ENCODE measurements at regions not wholly inside any gene's neighbourhood (a gene's known extent, or its start where the extent isn't known, plus 50 kb on each side); places are given as distances from the start of the nearest gene placed in this dataset.

DNA sequence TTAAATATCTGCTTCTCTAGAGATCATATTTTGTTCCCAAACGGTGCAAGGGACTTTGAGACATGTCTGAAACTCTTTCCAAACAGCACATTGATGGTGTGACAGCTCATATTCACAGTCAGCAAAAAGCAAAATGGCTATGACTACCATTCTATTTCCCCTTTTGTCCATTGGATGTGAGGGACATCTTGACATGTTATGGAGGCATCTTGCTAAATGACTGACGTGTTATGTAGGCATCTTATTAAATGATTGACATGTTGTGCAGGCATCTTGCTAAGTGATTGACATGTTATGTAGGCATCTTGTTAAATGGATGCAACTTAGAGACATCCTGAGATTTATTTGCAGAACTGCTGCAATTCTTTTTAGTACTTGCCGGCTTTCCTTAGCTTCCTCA is 255.8 kb downstream of the DLL1 start:
- Histone ChIP-seq H3K79me1 (ENCODE audit: low read length) (no peaks in the 10 kb centered on the region), H3K36me3 (ENCODE audit: control insufficient read depth in 1 of 2, insufficient read depth in 2 of 2, low read length in 2 of 2) (no peaks in the 10 kb centered on the region), H2BK120ac (ENCODE audit: insufficient read depth, low read length, poor library complexity) (no peak overlapping the region), H2AK5ac (ENCODE audit: low read length) (no peak overlapping the region), H3K9me3 (ENCODE audit: insufficient read depth, low read depth, low read length) (peaks cover 18% of the 10 kb centered on the region), H3K27ac (ENCODE audit: low read depth, low read length) (no peak overlapping the region), H3K4me3 (ENCODE audit: low read depth, low read length) (no peak overlapping the region), H3K9ac (ENCODE audit: low read length) (no peak overlapping the region), H2BK5ac (ENCODE audit: low read depth, low read length, poor library complexity) (no peak overlapping the region), H3K4ac (ENCODE audit: low read depth, low read length) (no peak overlapping the region), H3K27me3 (ENCODE audit: insufficient read depth, low read length) (no peaks in the 10 kb centered on the region), H4K12ac (ENCODE audit: low read depth, low read length) (no peak overlapping the region), H2AFZ (ENCODE audit: insufficient read depth, low read length, poor library complexity) (no peak overlapping the region), H3K4me1 (ENCODE audit: control insufficient read depth in 1 of 2, insufficient read depth in 2 of 2, low read length in 2 of 2) (peaks cover 14 to 22% of the 10 kb centered on the region in 2 experiments), H4K91ac (ENCODE audit: low read depth, low read length) (no peak overlapping the region), H3K18ac (ENCODE audit: low read length) (no peak overlapping the region), H4K8ac (ENCODE audit: low read depth, low read length) (no peak overlapping the region), H3K23ac (ENCODE audit: low read length) (no peak overlapping the region), H3K4me2 (ENCODE audit: low read length) (no peak overlapping the region), H3K14ac (ENCODE audit: low read length) (no peak overlapping the region), H3K79me2 (ENCODE audit: control insufficient read depth, insufficient read depth, low read length, poor library complexity) (no peaks in the 10 kb centered on the region), H2BK12ac (ENCODE audit: low read length) (no peak overlapping the region)
- no peak for DNase-seq
- no CpG with 5 or more reads among the region's 3 CpGs for WGBS (ENCODE audit: extremely low coverage, insufficient coverage, insufficient read length)

DNA sequence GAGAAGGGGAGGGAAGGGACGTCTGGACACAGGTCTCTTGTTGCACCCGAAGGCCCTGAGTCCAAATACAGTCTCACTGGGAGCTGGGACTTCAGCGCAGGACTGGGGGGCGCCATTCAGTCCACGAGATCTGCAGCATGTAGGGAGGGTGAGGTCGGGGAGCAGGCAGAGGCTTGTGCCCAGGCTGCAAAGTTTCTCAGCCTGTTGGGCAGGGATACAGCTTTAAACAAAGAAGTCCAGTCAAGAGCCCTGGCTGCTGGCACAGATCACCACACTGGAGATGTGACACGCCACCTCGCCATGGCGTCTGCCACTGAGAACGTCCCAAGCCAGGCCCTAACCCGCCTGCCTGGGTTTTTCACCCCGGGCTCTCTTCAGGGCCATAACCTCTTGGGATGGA is 256.6 kb downstream of the DLL1 start:
- no peak overlapping the region for H3K27ac ChIP-seq (ENCODE audit: low read depth, low read length)
- H4K12ac ChIP-seq (ENCODE audit: low read depth, low read length): no peak overlapping the region
- H2BK120ac ChIP-seq (ENCODE audit: insufficient read depth, low read length, poor library complexity): no peak overlapping the region
- no peaks in the 10 kb centered on the region for H3K27me3 ChIP-seq (ENCODE audit: insufficient read depth, low read length)
- no peaks in the 10 kb centered on the region for H3K79me1 ChIP-seq (ENCODE audit: low read length)
- DNase-seq: no peak
- no peak overlapping the region for H3K4me3 ChIP-seq (ENCODE audit: low read depth, low read length)
- no peak overlapping the region for H4K8ac ChIP-seq (ENCODE audit: low read depth, low read length)
- no peak overlapping the region for H2AK5ac ChIP-seq (ENCODE audit: low read length)
- peaks cover 14 to 22% of the 10 kb centered on the region in 2 experiments for H3K4me1 ChIP-seq (ENCODE audit: control insufficient read depth in 1 of 2, insufficient read depth in 2 of 2, low read length in 2 of 2)
- H3K9me3 ChIP-seq (ENCODE audit: insufficient read depth, low read depth, low read length): peaks cover 18% of the 10 kb centered on the region
- no peak overlapping the region for H3K4ac ChIP-seq (ENCODE audit: low read depth, low read length)
- H3K4me2 ChIP-seq (ENCODE audit: low read length): no peak overlapping the region
- H3K36me3 ChIP-seq (ENCODE audit: control insufficient read depth in 1 of 2, insufficient read depth in 2 of 2, low read length in 2 of 2): no peaks in the 10 kb centered on the region
- H4K91ac ChIP-seq (ENCODE audit: low read depth, low read length): no peak overlapping the region
- no peak overlapping the region for H2BK12ac ChIP-seq (ENCODE audit: low read length)
- no peak overlapping the region for H3K23ac ChIP-seq (ENCODE audit: low read length)
- H2BK5ac ChIP-seq (ENCODE audit: low read depth, low read length, poor library complexity): no peak overlapping the region
- no peaks in the 10 kb centered on the region for H3K79me2 ChIP-seq (ENCODE audit: control insufficient read depth, insufficient read depth, low read length, poor library complexity)
- no CpG with 5 or more reads among the region's 12 CpGs for WGBS (ENCODE audit: extremely low coverage, insufficient coverage, insufficient read length)
- no peak overlapping the region for H3K14ac ChIP-seq (ENCODE audit: low read length)
- no peak overlapping the region for H3K9ac ChIP-seq (ENCODE audit: low read length)
- no peak overlapping the region for H2AFZ ChIP-seq (ENCODE audit: insufficient read depth, low read length, poor library complexity)
- no peak overlapping the region for H3K18ac ChIP-seq (ENCODE audit: low read length)

DNA sequence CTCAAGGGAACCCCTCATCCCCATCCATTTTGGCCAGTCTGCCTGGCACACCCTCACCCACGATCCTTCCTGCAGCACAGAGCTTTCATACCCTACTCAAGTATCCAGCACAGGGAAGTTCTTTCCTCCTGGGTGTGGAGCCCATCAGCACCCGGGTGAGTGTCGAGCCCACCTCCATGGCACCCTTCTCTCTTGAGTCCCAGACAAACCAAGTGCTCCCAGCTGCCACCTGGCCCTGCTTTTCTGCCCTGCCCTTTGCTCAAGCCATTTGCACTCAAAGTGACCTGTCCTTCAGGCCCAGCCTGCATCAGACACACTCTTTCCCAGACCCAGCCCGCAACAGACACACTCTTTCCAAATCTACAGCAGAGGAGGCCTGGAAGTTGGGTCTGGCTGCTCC is 257.2 kb downstream of the DLL1 start:
- Histone ChIP-seq H3K4me2 (ENCODE audit: low read length) (no peak overlapping the region), H3K9ac (ENCODE audit: low read length) (no peak overlapping the region), H3K4me1 (ENCODE audit: control insufficient read depth in 1 of 2, insufficient read depth in 2 of 2, low read length in 2 of 2) (peaks cover 14 to 19% of the 10 kb centered on the region in 2 experiments), H3K4ac (ENCODE audit: low read depth, low read length) (no peak overlapping the region), H2AFZ (ENCODE audit: insufficient read depth, low read length, poor library complexity) (no peak overlapping the region), H4K8ac (ENCODE audit: low read depth, low read length) (no peak overlapping the region), H2BK12ac (ENCODE audit: low read length) (no peak overlapping the region), H3K23ac (ENCODE audit: low read length) (no peak overlapping the region), H2BK5ac (ENCODE audit: low read depth, low read length, poor library complexity) (no peak overlapping the region), H3K9me3 (ENCODE audit: insufficient read depth, low read depth, low read length) (peaks cover 16% of the 10 kb centered on the region), H3K4me3 (ENCODE audit: low read depth, low read length) (no peak overlapping the region), H3K79me2 (ENCODE audit: control insufficient read depth, insufficient read depth, low read length, poor library complexity) (no peaks in the 10 kb centered on the region), H2BK120ac (ENCODE audit: insufficient read depth, low read length, poor library complexity) (no peak overlapping the region), H4K91ac (ENCODE audit: low read depth, low read length) (no peak overlapping the region), H3K27ac (ENCODE audit: low read depth, low read length) (no peak overlapping the region), H3K27me3 (ENCODE audit: insufficient read depth, low read length) (no peaks in the 10 kb centered on the region), H3K36me3 (ENCODE audit: control insufficient read depth in 1 of 2, insufficient read depth in 2 of 2, low read length in 2 of 2) (no peaks in the 10 kb centered on the region), H2AK5ac (ENCODE audit: low read length) (no peak overlapping the region), H3K14ac (ENCODE audit: low read length) (no peak overlapping the region), H3K18ac (ENCODE audit: low read length) (no peak overlapping the region), H4K12ac (ENCODE audit: low read depth, low read length) (no peak overlapping the region), H3K79me1 (ENCODE audit: low read length) (no peaks in the 10 kb centered on the region)
- DNase-seq: no peak
- WGBS (ENCODE audit: extremely low coverage, insufficient coverage, insufficient read length): no CpG with 5 or more reads among the region's 4 CpGs

DNA sequence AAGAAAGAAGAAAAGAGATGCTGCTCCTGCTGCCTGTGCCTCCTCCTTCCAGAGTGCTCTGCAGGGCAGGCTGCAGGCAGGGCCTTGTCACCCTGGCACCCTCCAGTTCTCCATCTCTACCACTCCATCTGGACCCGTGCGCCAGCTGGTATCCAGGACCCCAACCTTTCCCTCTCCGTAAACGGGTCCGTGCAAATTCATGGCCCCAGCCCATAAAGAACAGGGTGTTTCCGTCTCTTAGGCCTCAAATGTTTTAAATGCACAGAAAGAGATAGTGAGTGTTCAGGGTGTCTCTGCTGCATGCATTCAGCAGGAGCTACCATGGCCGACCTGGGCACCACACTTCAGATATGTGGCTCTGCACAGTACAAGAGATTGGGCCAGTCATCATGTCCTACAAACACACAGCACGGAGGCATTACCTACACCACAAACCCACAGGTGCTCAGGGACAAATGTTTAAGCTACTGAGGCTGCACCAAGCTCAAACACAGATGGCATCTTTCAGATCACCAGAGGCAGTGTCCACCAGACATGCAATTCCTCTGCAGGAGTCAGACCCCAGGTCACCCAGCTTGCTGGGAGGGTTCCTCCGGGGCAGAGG is 258.1 kb downstream of the DLL1 start:
- H3K18ac ChIP-seq (ENCODE audit: low read length): no peak overlapping the region
- no peak overlapping the region for H2BK120ac ChIP-seq (ENCODE audit: insufficient read depth, low read length, poor library complexity)
- no peaks in the 10 kb centered on the region for H3K79me2 ChIP-seq (ENCODE audit: control insufficient read depth, insufficient read depth, low read length, poor library complexity)
- H3K4ac ChIP-seq (ENCODE audit: low read depth, low read length): no peak overlapping the region
- H3K27ac ChIP-seq (ENCODE audit: low read depth, low read length): no peak overlapping the region
- H3K4me3 ChIP-seq (ENCODE audit: low read depth, low read length): no peak overlapping the region
- no peaks in the 10 kb centered on the region for H3K36me3 ChIP-seq (ENCODE audit: control insufficient read depth in 1 of 2, insufficient read depth in 2 of 2, low read length in 2 of 2)
- H3K9me3 ChIP-seq (ENCODE audit: insufficient read depth, low read depth, low read length): peaks cover 16% of the 10 kb centered on the region
- no peak for DNase-seq
- no CpG with 5 or more reads among the region's 9 CpGs for WGBS (ENCODE audit: extremely low coverage, insufficient coverage, insufficient read length)
- H3K27me3 ChIP-seq (ENCODE audit: insufficient read depth, low read length): no peaks in the 10 kb centered on the region
- H3K14ac ChIP-seq (ENCODE audit: low read length): no peak overlapping the region
- no peaks in the 10 kb centered on the region for H3K79me1 ChIP-seq (ENCODE audit: low read length)
- H3K4me1 ChIP-seq (ENCODE audit: control insufficient read depth in 1 of 2, insufficient read depth in 2 of 2, low read length in 2 of 2): peaks cover 8 to 12% of the 10 kb centered on the region in 2 experiments
- H2BK5ac ChIP-seq (ENCODE audit: low read depth, low read length, poor library complexity): no peak overlapping the region
- H2AK5ac ChIP-seq (ENCODE audit: low read length): no peak overlapping the region
- H4K12ac ChIP-seq (ENCODE audit: low read depth, low read length): no peak overlapping the region
- H2BK12ac ChIP-seq (ENCODE audit: low read length): no peak overlapping the region
- H3K4me2 ChIP-seq (ENCODE audit: low read length): no peak overlapping the region
- no peak overlapping the region for H3K9ac ChIP-seq (ENCODE audit: low read length)
- no peak overlapping the region for H2AFZ ChIP-seq (ENCODE audit: insufficient read depth, low read length, poor library complexity)
- H3K23ac ChIP-seq (ENCODE audit: low read length): no peak overlapping the region
- H4K8ac ChIP-seq (ENCODE audit: low read depth, low read length): no peak overlapping the region
- H4K91ac ChIP-seq (ENCODE audit: low read depth, low read length): no peak overlapping the region

Measured in trophoblast cell (in vitro differentiated cells and primary cell).